ENCODE measurements at regions not wholly inside any gene's neighbourhood (a gene's known extent, or its start where the extent isn't known, plus 50 kb on each side); places are given as distances from the start of the nearest gene placed in this dataset.

DNA sequence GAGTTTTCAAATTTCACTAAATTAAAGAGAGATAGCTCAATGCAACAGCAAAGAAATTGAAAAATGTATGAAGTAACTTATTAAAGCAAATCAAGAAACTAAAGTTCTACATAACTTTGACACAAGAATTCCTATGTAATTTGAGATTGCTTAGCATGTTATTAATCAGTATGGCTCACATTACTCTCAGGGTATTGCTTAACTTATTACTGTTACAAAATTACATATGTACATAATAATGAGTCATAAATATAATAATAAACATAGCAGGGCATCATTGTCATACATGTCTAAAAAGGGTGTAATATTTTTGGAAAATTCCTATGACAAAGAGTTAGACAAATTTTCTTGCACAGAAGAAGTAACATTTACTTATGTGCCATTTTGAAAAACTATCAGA is 75.0 kb downstream of the ZWINT start:
- no peak for TF ChIP-seq POLR2A (IDR thresholded peaks at IDR 0.05; ENCODE audit: low read depth, low read length)
- TF ChIP-seq JUND (IDR thresholded peaks at IDR 0.05; ENCODE audit: low read depth, low read length): no peak
- TF ChIP-seq, protein P1, sequence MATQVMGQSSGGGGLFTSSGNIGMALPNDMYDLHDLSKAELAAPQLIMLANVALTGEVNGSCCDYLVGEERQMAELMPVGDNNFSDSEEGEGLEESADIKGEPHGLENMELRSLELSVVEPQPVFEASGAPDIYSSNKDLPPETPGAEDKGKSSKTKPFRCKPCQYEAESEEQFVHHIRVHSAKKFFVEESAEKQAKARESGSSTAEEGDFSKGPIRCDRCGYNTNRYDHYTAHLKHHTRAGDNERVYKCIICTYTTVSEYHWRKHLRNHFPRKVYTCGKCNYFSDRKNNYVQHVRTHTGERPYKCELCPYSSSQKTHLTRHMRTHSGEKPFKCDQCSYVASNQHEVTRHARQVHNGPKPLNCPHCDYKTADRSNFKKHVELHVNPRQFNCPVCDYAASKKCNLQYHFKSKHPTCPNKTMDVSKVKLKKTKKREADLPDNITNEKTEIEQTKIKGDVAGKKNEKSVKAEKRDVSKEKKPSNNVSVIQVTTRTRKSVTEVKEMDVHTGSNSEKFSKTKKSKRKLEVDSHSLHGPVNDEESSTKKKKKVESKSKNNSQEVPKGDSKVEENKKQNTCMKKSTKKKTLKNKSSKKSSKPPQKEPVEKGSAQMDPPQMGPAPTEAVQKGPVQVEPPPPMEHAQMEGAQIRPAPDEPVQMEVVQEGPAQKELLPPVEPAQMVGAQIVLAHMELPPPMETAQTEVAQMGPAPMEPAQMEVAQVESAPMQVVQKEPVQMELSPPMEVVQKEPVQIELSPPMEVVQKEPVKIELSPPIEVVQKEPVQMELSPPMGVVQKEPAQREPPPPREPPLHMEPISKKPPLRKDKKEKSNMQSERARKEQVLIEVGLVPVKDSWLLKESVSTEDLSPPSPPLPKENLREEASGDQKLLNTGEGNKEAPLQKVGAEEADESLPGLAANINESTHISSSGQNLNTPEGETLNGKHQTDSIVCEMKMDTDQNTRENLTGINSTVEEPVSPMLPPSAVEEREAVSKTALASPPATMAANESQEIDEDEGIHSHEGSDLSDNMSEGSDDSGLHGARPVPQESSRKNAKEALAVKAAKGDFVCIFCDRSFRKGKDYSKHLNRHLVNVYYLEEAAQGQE (IDR thresholded peaks at IDR 0.05; ENCODE audit: low read depth, low read length): no peak
- TF ChIP-seq CTCF (IDR thresholded peaks at IDR 0.05 in 2 of 3, conservative IDR thresholded peaks at IDR 0.05 in 1 of 3; ENCODE audit: control insufficient read depth in 2 of 3, extremely low read depth in 1 of 3, insufficient read depth in 1 of 3, low read depth in 3 of 3, low read length in 3 of 3): no peak
- TF ChIP-seq USF2 (IDR thresholded peaks at IDR 0.05; ENCODE audit: borderline replicate concordance, low read depth, low read length): no peak
- TF ChIP-seq MAX (IDR thresholded peaks at IDR 0.05; ENCODE audit: low read depth, low read length): no peak
- no peak for TF ChIP-seq PAX8 (IDR thresholded peaks at IDR 0.05)
- no peak for TF ChIP-seq E4F1 (IDR thresholded peaks at IDR 0.05; ENCODE audit: borderline replicate concordance, partially characterized antibody)
- no peak for TF ChIP-seq MEF2A (IDR thresholded peaks at IDR 0.05; ENCODE audit: insufficient read depth, low read depth, low read length)
- no peak for TF ChIP-seq FOXK2 (IDR thresholded peaks at IDR 0.05)
- no peak for TF ChIP-seq FOXM1 (IDR thresholded peaks at IDR 0.05; ENCODE audit: low read depth, low read length)
- no peak for TF ChIP-seq MYC (IDR thresholded peaks at IDR 0.05; ENCODE audit: insufficient read depth, insufficient read length, insufficient replicate concordance, low read length, severe bottlenecking)
- TF ChIP-seq EP300 (IDR thresholded peaks at IDR 0.05; ENCODE audit: borderline replicate concordance in 1 of 2, control insufficient read depth in 1 of 2, low read depth in 2 of 2, low read length in 2 of 2): no peak
